ENCODE measurements at regions not wholly inside any gene's neighbourhood (a gene's known extent, or its start where the extent isn't known, plus 50 kb on each side); places are given as distances from the start of the nearest gene placed in this dataset.

DNA sequence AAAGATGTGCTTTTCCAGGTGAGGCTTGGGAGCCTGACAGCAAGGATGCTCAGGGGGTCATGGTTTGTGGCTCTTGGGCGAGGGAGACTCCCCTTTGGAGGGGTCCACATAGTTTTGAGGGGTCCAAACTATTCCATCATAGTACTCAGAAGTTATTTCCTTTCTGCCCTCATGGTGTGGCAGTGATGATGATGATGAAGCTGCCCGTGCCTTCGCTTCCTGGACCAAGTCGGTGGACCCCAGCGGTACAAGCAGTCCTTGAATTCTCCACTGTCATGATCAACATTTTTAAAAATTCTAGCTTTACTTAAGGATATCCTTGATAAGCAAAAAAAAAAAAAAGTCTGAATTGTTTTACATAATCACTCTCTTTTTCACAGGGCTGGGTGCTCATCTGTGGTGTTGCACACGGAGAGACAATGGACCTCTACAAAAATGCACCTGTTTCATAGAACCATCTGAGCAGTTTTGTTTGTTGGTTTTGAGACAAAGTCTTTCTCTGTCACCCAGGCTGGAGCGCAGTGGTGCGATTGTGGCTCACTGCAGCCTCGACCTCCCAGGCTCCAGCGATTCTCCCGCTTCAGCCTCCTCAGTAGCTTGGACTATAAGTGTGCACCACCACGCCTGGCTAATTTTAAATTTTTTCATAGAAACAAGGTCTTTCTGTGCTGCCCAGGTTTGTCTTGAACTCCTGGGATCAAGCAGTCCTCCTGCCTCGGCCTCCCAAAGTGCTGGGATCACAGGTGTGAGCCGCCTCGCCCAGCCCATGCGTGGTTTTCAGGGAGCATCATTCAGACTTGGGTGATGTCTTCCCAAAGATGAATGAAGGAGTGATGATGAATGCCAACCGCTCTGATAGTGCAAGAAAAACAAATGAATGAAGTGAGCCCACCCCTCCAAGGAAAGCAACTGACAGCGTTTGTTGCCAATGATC, 271.4 kb upstream of the HDAC4 start:
- Histone ChIP-seq H3K4me3 (ENCODE audit: low read depth in 1 of 3, low read length in 3 of 3) (no peak overlapping the region), H3K9ac (ENCODE audit: low read depth in 1 of 2, low read length in 2 of 2) (no peak overlapping the region), H3K9me3 (ENCODE audit: control insufficient read depth in 4 of 4, low read length in 3 of 4) (no peaks in the 10 kb centered on the region), H3K27ac (ENCODE audit: low read depth in 1 of 2, low read length in 2 of 2) (no peak overlapping the region), H3K4me1 (ENCODE audit: control insufficient read depth in 4 of 4, insufficient read depth in 4 of 4, low read length in 3 of 4) (no peaks in the 10 kb centered on the region), H3K36me3 (ENCODE audit: control insufficient read depth in 4 of 4, insufficient read depth in 3 of 4, low read depth in 1 of 4, low read length in 3 of 4) (no peaks in the 10 kb centered on the region), H3K27me3 (ENCODE audit: control insufficient read depth in 4 of 4, insufficient read depth in 4 of 4, low read length in 3 of 4) (no peaks in the 10 kb centered on the region)
- TF ChIP-seq, protein P1, sequence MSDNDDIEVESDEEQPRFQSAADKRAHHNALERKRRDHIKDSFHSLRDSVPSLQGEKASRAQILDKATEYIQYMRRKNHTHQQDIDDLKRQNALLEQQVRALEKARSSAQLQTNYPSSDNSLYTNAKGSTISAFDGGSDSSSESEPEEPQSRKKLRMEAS (IDR thresholded peaks at IDR 0.05), result no peak
- TF ChIP-seq RAD21 (IDR thresholded peaks at IDR 0.05), result no peak
- TF ChIP-seq HNF4A (conservative IDR thresholded peaks at IDR 0.05), result no peak
- WGBS, result 88% methylated on average over 18 of the region's 18 CpGs
- DNase-seq (ENCODE audit: low spot score), result no peak

DNA sequence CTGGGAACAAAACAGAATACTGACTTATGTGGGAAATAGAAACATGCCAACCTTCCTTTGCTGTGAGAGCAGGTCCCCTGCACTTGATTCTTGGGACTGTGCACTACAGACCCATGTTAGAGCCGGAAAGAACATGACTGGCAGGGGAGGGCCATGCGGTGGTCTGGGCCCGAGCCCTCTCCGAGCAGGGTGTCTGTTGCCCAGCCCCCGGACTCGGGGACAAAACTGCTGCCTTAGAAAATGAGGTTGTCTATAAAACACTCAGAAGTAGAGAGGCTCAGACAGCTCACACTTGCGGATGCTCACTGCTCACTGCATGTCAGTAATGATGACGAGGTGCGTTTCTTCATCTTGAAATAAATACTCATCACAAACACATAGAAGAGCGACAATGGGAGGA, 270.7 kb upstream of the HDAC4 start:
- TF ChIP-seq FOXA2 (IDR thresholded peaks at IDR 0.05) (no peak), ZBTB33 (IDR thresholded peaks at IDR 0.05) (no peak), YY1 (IDR thresholded peaks at IDR 0.05) (no peak), FOXA1 (IDR thresholded peaks at IDR 0.05) (no peak), SP1 (IDR thresholded peaks at IDR 0.05) (no peak), ATF3 (IDR thresholded peaks at IDR 0.05) (no peak), CTCF (IDR thresholded peaks at IDR 0.05; ENCODE audit: low read depth, low read length, missing input control) (no peak), JUND (IDR thresholded peaks at IDR 0.05) (no peak), TAF1 (conservative IDR thresholded peaks at IDR 0.05) (no peak), RAD21 (IDR thresholded peaks at IDR 0.05) (no peak), NR2F2 (IDR thresholded peaks at IDR 0.05) (no peak), HNF4A (conservative IDR thresholded peaks at IDR 0.05) (no peak)
- TF ChIP-seq, protein P1 (IDR thresholded peaks at IDR 0.05), result no peak
- H3K4me1 ChIP-seq (ENCODE audit: control insufficient read depth in 4 of 4, insufficient read depth in 4 of 4, low read length in 3 of 4), result no peaks in the 10 kb centered on the region
- no peak for DNase-seq (ENCODE audit: low spot score)
- H3K4me3 ChIP-seq (ENCODE audit: low read depth in 1 of 3, low read length in 3 of 3), result no peak overlapping the region
- no peak overlapping the region for H3K9ac ChIP-seq (ENCODE audit: low read depth in 1 of 2, low read length in 2 of 2)
- H3K36me3 ChIP-seq (ENCODE audit: control insufficient read depth in 4 of 4, insufficient read depth in 3 of 4, low read depth in 1 of 4, low read length in 3 of 4), result no peaks in the 10 kb centered on the region
- WGBS, result 78% methylated on average over 10 of the region's 10 CpGs
- H3K27ac ChIP-seq (ENCODE audit: low read depth in 1 of 2, low read length in 2 of 2), result no peak overlapping the region
- H3K27me3 ChIP-seq (ENCODE audit: control insufficient read depth in 4 of 4, insufficient read depth in 4 of 4, low read length in 3 of 4), result no peaks in the 10 kb centered on the region
- no peaks in the 10 kb centered on the region for H3K9me3 ChIP-seq (ENCODE audit: control insufficient read depth in 4 of 4, low read length in 3 of 4)

Data from liver (tissue), 8 donors.